ENCODE measurements at regions not wholly inside any gene's neighbourhood (a gene's known extent, or its start where the extent isn't known, plus 50 kb on each side); places are given as distances from the start of the nearest gene placed in this dataset.

DNA sequence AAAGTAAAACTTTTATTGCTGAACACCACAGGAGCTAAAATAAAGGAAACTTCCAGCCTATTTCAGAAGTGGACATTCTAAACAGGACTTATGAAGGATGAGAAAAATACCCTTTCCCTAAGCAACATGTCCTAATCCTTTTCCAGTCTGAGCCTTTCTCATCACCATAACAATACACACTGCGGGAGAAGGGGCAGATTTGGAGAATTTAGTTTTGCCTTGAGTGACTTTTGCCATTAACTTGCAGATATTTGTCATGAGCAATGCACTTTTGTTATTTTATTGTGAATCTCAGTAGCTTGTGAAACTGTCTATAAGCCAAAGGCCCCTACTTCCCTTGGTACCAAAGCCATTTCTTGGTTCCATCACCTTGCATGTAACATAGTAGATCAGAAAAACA, 53.0 kb upstream of the OLIG3 start:
- H2BK12ac ChIP-seq (ENCODE audit: low read depth, low read length), result no peak overlapping the region
- H3K79me1 ChIP-seq (ENCODE audit: low read depth, low read length), result no peaks in the 10 kb centered on the region
- no peaks in the 10 kb centered on the region for H3K27me3 ChIP-seq (replicated peaks in 1 of 4; ENCODE audit: control insufficient read depth in 3 of 4, extremely low read depth in 1 of 4, insufficient read depth in 3 of 4, low read length in 3 of 4)
- DNase-seq (ENCODE audit: low read depth in 1 of 2, low spot score in 2 of 2) (no peak), FAIRE-seq (no peak)
- no peak overlapping the region for H4K8ac ChIP-seq (ENCODE audit: extremely low read depth, insufficient read depth, low read length)
- no peak overlapping the region for H4K5ac ChIP-seq (ENCODE audit: insufficient read length, low read depth, low read length)
- no peaks in the 10 kb centered on the region for H3K9me3 ChIP-seq (ENCODE audit: insufficient read depth in 2 of 2, low read depth in 1 of 2, low read length in 1 of 2)
- no peak overlapping the region for H3K14ac ChIP-seq (ENCODE audit: insufficient read length)
- peak overlapping the region in 1 of 4 experiments; percentile 35; a peak in 1 of 8 replicates for H3K4me3 ChIP-seq (ENCODE audit: extremely low read depth in 1 of 4, insufficient read depth in 2 of 4, low read depth in 3 of 4, low read length in 4 of 4)
- H3K56ac ChIP-seq (replicated peaks; ENCODE audit: insufficient read length, low read depth, low read length), result no peak overlapping the region
- H2AFZ ChIP-seq (ENCODE audit: low read length), result no peak overlapping the region
- no peaks in the 10 kb centered on the region for H3K23me2 ChIP-seq (ENCODE audit: low read depth, low read length)
- no peak overlapping the region for H3K18ac ChIP-seq (ENCODE audit: extremely low read depth, low read length)
- H3K36me3 ChIP-seq (ENCODE audit: control insufficient read depth in 2 of 4, insufficient read depth in 4 of 4, low read length in 3 of 4), result no peaks in the 10 kb centered on the region
- peak overlapping the region in 1 of 2 experiments; percentile 31; a peak in 1 of 4 replicates for H3K4me2 ChIP-seq (ENCODE audit: insufficient read depth in 1 of 2, low read depth in 2 of 2, low read length in 2 of 2)
- no peak overlapping the region for H2BK15ac ChIP-seq (ENCODE audit: low read length)
- H2BK20ac ChIP-seq (ENCODE audit: low read length), result no peak overlapping the region
- WGBS, 2 experiments (ENCODE audit: extremely low coverage in 1 of 2, insufficient coverage in 1 of 2, insufficient read length in 1 of 2, insufficient replicate concordance in 2 of 2, low coverage in 1 of 2, low lambda C conversion rate in 2 of 2, missing lambda C conversion rate in 1 of 2), result 5% methylated on average over 1 of the region's 1 CpG; no CpG with 5 or more reads in 1 of the 2 experiments
- H2BK120ac ChIP-seq (replicated peaks; ENCODE audit: low read depth, low read length), result no peak overlapping the region
- ChIA-PET CTCF (ENCODE audit: partially characterized antibody) (interaction anchor here (0.9 to 2.5 kb wide), 6 partner anchors 10 to 177 kb away, joined by 3 to 7 read pairs (median 5); no protein-coding TSS in a partner anchor), POLR2A (ENCODE audit: partially characterized antibody) (no interaction called here)
- no peak overlapping the region for H3K4ac ChIP-seq (replicated peaks; ENCODE audit: insufficient read length, low read depth, low read length)
- H3K4me1 ChIP-seq (replicated peaks in 1 of 4; ENCODE audit: control insufficient read depth in 3 of 4, insufficient read depth in 4 of 4, low read length in 3 of 4), result peaks cover 4 to 16% (median 13%) of the 10 kb centered on the region in 4 experiments; a peak in 5 of 7 replicates
- H3K79me2 ChIP-seq (ENCODE audit: control insufficient read depth in 1 of 2, insufficient read depth in 2 of 2, low read length in 2 of 2), result no peaks in the 10 kb centered on the region
- H4K91ac ChIP-seq (replicated peaks; ENCODE audit: insufficient read length, low read length), result no peak overlapping the region
- H2BK5ac ChIP-seq (ENCODE audit: low read depth, low read length), result no peak overlapping the region
- no peak overlapping the region for H3K9ac ChIP-seq (replicated peaks in 1 of 4; ENCODE audit: extremely low read depth in 1 of 4, low read depth in 3 of 4, low read length in 3 of 4)
- no peaks in the 10 kb centered on the region for H4K20me1 ChIP-seq (replicated peaks in 1 of 2; ENCODE audit: control insufficient read depth in 1 of 2, insufficient read depth in 2 of 2, low read length in 2 of 2)
- H3K27ac ChIP-seq (ENCODE audit: low read depth, low read length), result no peak overlapping the region
- H2AK5ac ChIP-seq (ENCODE audit: low read depth, low read length), result no peak overlapping the region
- H3K23ac ChIP-seq (ENCODE audit: insufficient read length), result no peak overlapping the region
- TF ChIP-seq SAP30 (IDR thresholded peaks at IDR 0.05; ENCODE audit: insufficient read depth, insufficient replicate concordance, low read length) (no peak), POU5F1 (IDR thresholded peaks at IDR 0.05; ENCODE audit: low read depth, low read length) (peak; percentile 12; the same call in 1 of the 2 replicates)

All from H1 (cell line).